CD14-positive monocyte (primary cell): ENCODE measurements at regions not wholly inside any gene's neighbourhood (a gene's known extent, or its start where the extent isn't known, plus 50 kb on each side); places are given as distances from the start of the nearest gene placed in this dataset.
"Not testable (repeated sequence)": the region's sequence is repeated elsewhere in the genome, so short reads cannot be mapped to it uniquely, and the experiment has no call there.

Experiments used
- DNase-seq, 3 donors: peaks; one replicate each; pipeline ENCODE4 v3.0.0-alpha.2; 2011 to 2022
- H2AFZ ChIP-seq: 2 replicates; pipeline ENCODE4 v1.6.0; 2012; ENCODE audit warnings: mild to moderate bottlenecking, low read depth, low read length, inconsistent platforms; ENCODE audit not compliant: insufficient read depth, poor library complexity, severe bottlenecking
- H3K27ac ChIP-seq, 2 donors: 1 replicate in 1 of 2; 2 replicates in 1 of 2; pipeline ENCODE4 v1.5.1; 2012 to 2013; ENCODE audit warnings: low read length in 2 of 2, control low read depth in 1 of 2, inconsistent platforms in 1 of 2, low read depth in 1 of 2, mild to moderate bottlenecking in 1 of 2
- H3K27me3 ChIP-seq, 2 donors: one replicate each; pipeline versions ENCODE4 v1.6.0 to v1.6.1; 2011 to 2013; ENCODE audit warnings: low read length in 2 of 2; ENCODE audit not compliant: control insufficient read depth in 2 of 2, insufficient read depth in 2 of 2
- H3K36me3 ChIP-seq, 2 donors: replicated peaks in 1 of 2; 1 replicate in 1 of 2; 2 replicates in 1 of 2; pipeline versions ENCODE4 v1.5.1 to v1.6.1; 2012 to 2013; ENCODE audit warnings: low read length in 2 of 2, control low read depth in 1 of 2, inconsistent platforms in 1 of 2, mild to moderate bottlenecking in 1 of 2; ENCODE audit not compliant: insufficient read depth in 2 of 2, control insufficient read depth in 1 of 2
- H3K4me1 ChIP-seq, 2 donors: 1 replicate in 1 of 2; 2 replicates in 1 of 2; pipeline versions ENCODE4 v1.5.1 to v1.6.1; 2012 to 2013; ENCODE audit warnings: low read length in 2 of 2, control low read depth in 1 of 2, inconsistent platforms in 1 of 2, mild to moderate bottlenecking in 1 of 2, moderate library complexity in 1 of 2; ENCODE audit not compliant: insufficient read depth in 2 of 2, control insufficient read depth in 1 of 2
- H3K4me2 ChIP-seq: replicated peaks from 2 replicates; pipeline ENCODE3; 2012; ENCODE audit warnings: low read length, moderate library complexity, mild to moderate bottlenecking; ENCODE audit not compliant: poor library complexity, severe bottlenecking; ENCODE audit errors: extremely low read depth
- H3K4me3 ChIP-seq, 3 experiments: fragments of 200-600 bp in 1 of 3; sonication (generic) in 1 of 3; replicated peaks in 1 of 3; 1 replicate in 2 of 3; 2 replicates in 1 of 3; pipeline ENCODE4 v1.5.1; 2011 to 2013; ENCODE audit warnings: low read length in 3 of 3, mild to moderate bottlenecking in 3 of 3, control low read depth in 2 of 3, low read depth in 2 of 3, inconsistent platforms in 1 of 3, moderate library complexity in 1 of 3
- H3K79me2 ChIP-seq: 2 replicates; pipeline ENCODE4 v1.6.0; 2012; ENCODE audit warnings: mild to moderate bottlenecking, control low read depth, inconsistent platforms, low read length, moderate library complexity; ENCODE audit not compliant: insufficient read depth
- H3K9ac ChIP-seq: 2 replicates; pipeline ENCODE4 v1.6.0; 2017; ENCODE audit warnings: low read length, mild to moderate bottlenecking; ENCODE audit not compliant: insufficient read depth, poor library complexity, severe bottlenecking
- H3K9me3 ChIP-seq, 2 donors: replicated peaks in 1 of 2; 1 replicate in 1 of 2; 2 replicates in 1 of 2; pipeline versions ENCODE4 v1.5.1 to v1.6.1; 2012 to 2013; ENCODE audit warnings: low read length in 2 of 2, control low read depth in 1 of 2; ENCODE audit not compliant: control insufficient read depth in 1 of 2, insufficient read depth in 1 of 2
- H4K20me1 ChIP-seq: 2 replicates; pipeline ENCODE4 v1.6.0; 2012; ENCODE audit warnings: mild to moderate bottlenecking, low read length, control low read depth, moderate library complexity; ENCODE audit not compliant: insufficient read depth
- H3K27ac Mint-ChIP-seq, 7 donors: one replicate each; pipeline ENCODE4 v1.8.0; 2020; ENCODE audit warnings: mild to moderate bottlenecking in 7 of 7, mixed read lengths in 7 of 7, moderate library complexity in 6 of 7, inconsistent platforms in 2 of 7
- H3K27me3 Mint-ChIP-seq, 3 donors: one replicate each; pipeline ENCODE4 v1.8.0; 2021 to 2022; ENCODE audit warnings: low read depth in 3 of 3, mild to moderate bottlenecking in 3 of 3, mixed read lengths in 3 of 3, moderate library complexity in 3 of 3, inconsistent platforms in 1 of 3
- H3K36me3 Mint-ChIP-seq, 2 donors: one replicate each; pipeline ENCODE4 v1.8.0; 2020; ENCODE audit warnings: mixed read lengths in 2 of 2, inconsistent platforms in 1 of 2, mild to moderate bottlenecking in 1 of 2
- H3K4me1 Mint-ChIP-seq: one replicate; pipeline ENCODE4 v1.8.0; 2020; ENCODE audit warnings: mild to moderate bottlenecking, mixed read lengths
- H3K4me3 Mint-ChIP-seq, 2 donors: one replicate each; pipeline ENCODE4 v1.8.0; 2020; ENCODE audit warnings: mild to moderate bottlenecking in 2 of 2, mixed read lengths in 2 of 2, moderate library complexity in 1 of 2
- H3K9me3 Mint-ChIP-seq, 7 donors: one replicate each; pipeline ENCODE4 v1.8.0; 2020 to 2022; ENCODE audit warnings: mixed read lengths in 7 of 7, mild to moderate bottlenecking in 6 of 7, moderate library complexity in 6 of 7, inconsistent platforms in 2 of 7
- CTCF ChIP-seq: fragments of 200-600 bp; IDR thresholded peaks from one replicate; pipeline ENCODE4 v1.8.0; 2022; ENCODE audit warnings: antibody characterized with exemption, mild to moderate bottlenecking
- WGBS: methylation state at CpG from one replicate; pipeline ENCODE4 v1.1.5; 2013; ENCODE audit warnings: missing lambda C conversion rate; ENCODE audit not compliant: insufficient coverage; 5-methylcytosine and 5-hydroxymethylcytosine counted together
- intact Hi-C, 2 donors: fragments of 100-400 bp; cut with micrococcal nuclease; formaldehyde crosslinking; loops; one replicate each; pipeline versions ENCODE4 v1.15.0 to v1.15.1; 2023

- Histone ChIP-seq H3K27ac (no peak overlapping the region), H3K9me3 (no peaks in the 10 kb centered on the region), H3K9ac (no peak overlapping the region), H3K4me1 (no peaks in the 10 kb centered on the region), H2AFZ (no peak overlapping the region), H3K27me3 (no peaks in the 10 kb centered on the region), H3K79me2 (no peaks in the 10 kb centered on the region), H4K20me1 (no peaks in the 10 kb centered on the region), H3K4me3 (no peak overlapping the region), H3K4me2 (no peak overlapping the region), H3K36me3 (no peaks in the 10 kb centered on the region)
- TF ChIP-seq CTCF: no peak
- no peak overlapping the region for H3K4me3 Mint-ChIP-seq
- no peak overlapping the region for H3K27ac Mint-ChIP-seq
- no peaks in the 10 kb centered on the region for H3K4me1 Mint-ChIP-seq
- intact Hi-C loops: no loop called here
- H3K27me3 Mint-ChIP-seq: peaks cover 0 to 1% (median 0%) of the 10 kb centered on the region in 3 donors
- WGBS: no CpG with 5 or more reads among the region's 4 CpGs
- no peaks in the 10 kb centered on the region for H3K36me3 Mint-ChIP-seq
- DNase-seq: no peak
- H3K9me3 Mint-ChIP-seq: peaks cover 0 to 21% (median 8%) of the 10 kb centered on the region in 7 donors
These were observed 629.6 kb upstream of the VRK2 start for GRCh38 chr2:57417007-57417406.

- H3K27me3 ChIP-seq, H3K4me1 Mint-ChIP-seq, intact Hi-C loops, H3K27ac Mint-ChIP-seq, H3K79me2 ChIP-seq, H3K9ac ChIP-seq, H3K9me3 Mint-ChIP-seq, H3K27ac ChIP-seq, H3K36me3 ChIP-seq, H3K4me3 Mint-ChIP-seq, H3K9me3 ChIP-seq, H4K20me1 ChIP-seq, H3K4me2 ChIP-seq, H3K36me3 Mint-ChIP-seq, H3K4me3 ChIP-seq, H3K4me1 ChIP-seq, DNase-seq, H2AFZ ChIP-seq, H3K27me3 Mint-ChIP-seq: not testable (repeated sequence)
- 86% methylated on average over 12 of the region's 14 CpGs for WGBS
These were observed 627.7 kb upstream of the VRK2 start for GRCh38 chr2:57418859-57419346.
